OCI-LY1 (cell line): ENCODE measurements at regions not wholly inside any gene's neighbourhood (a gene's known extent, or its start where the extent isn't known, plus 50 kb on each side); places are given as distances from the start of the nearest gene placed in this dataset.
A peak's percentile ranks its signal among the peaks of the same experiment; 100 is the strongest.

Experiments used
- H2AFZ ChIP-seq: fragments of 200-600 bp; sonication (generic), shearing (Covaris generic); 2 replicates; pipeline ENCODE4 v1.6.0; 2014; ENCODE audit warnings: antibody characterized with exemption, mild to moderate bottlenecking, low read length
- H3F3A ChIP-seq: fragments of 200-600 bp; sonication (generic), shearing (Covaris generic); 2 replicates; pipeline ENCODE4 v1.6.0; 2014; ENCODE audit warnings: mild to moderate bottlenecking, antibody characterized with exemption, low read length, moderate library complexity; ENCODE audit not compliant: insufficient read depth
- H3K27ac ChIP-seq: fragments of 200-600 bp; sonication (generic); 2 replicates; pipeline ENCODE4 v1.5.1; 2014; ENCODE audit warnings: low read length, mixed run types, mild to moderate bottlenecking, low read depth; ENCODE audit not compliant: poor library complexity, severe bottlenecking
- H3K27me3 ChIP-seq: fragments of 200-600 bp; sonication (generic); 2 replicates; pipeline ENCODE4 v1.6.0; 2014; ENCODE audit warnings: antibody characterized with exemption, mild to moderate bottlenecking, low read length, moderate library complexity; ENCODE audit not compliant: insufficient read depth
- H3K36me3 ChIP-seq: fragments of 200-600 bp; sonication (generic); 2 replicates; pipeline ENCODE4 v1.6.1; 2014; ENCODE audit warnings: mild to moderate bottlenecking, antibody characterized with exemption, low read length, moderate library complexity, mixed read lengths; ENCODE audit not compliant: insufficient read depth
- H3K4me1 ChIP-seq: fragments of 200-600 bp; sonication (generic); 2 replicates; pipeline ENCODE4 v1.5.1; 2014; ENCODE audit warnings: mild to moderate bottlenecking, low read length, moderate library complexity; ENCODE audit not compliant: insufficient read depth, severe bottlenecking
- H3K4me2 ChIP-seq: fragments of 200-600 bp; sonication (generic), shearing (Covaris generic); 2 replicates; pipeline ENCODE4 v1.6.1; 2014; ENCODE audit warnings: low read length
- H3K4me3 ChIP-seq: fragments of 200-600 bp; sonication (generic); 2 replicates; pipeline ENCODE4 v1.5.1; 2014; ENCODE audit warnings: low read length, low read depth, mild to moderate bottlenecking, mixed read lengths; ENCODE audit not compliant: poor library complexity, severe bottlenecking
- H3K79me2 ChIP-seq: fragments of 200-600 bp; shearing (Covaris generic); 2 replicates; pipeline ENCODE4 v1.6.1; 2016; ENCODE audit warnings: mixed run types, low read length, mixed read lengths; ENCODE audit not compliant: insufficient read depth
- H3K9ac ChIP-seq: fragments of 200-600 bp; sonication (generic), shearing (Covaris generic); 2 replicates; pipeline ENCODE4 v1.6.1; 2014; ENCODE audit warnings: mild to moderate bottlenecking, low read length, mixed read lengths
- H3K9me2 ChIP-seq: fragments of 200-600 bp; sonication (generic), shearing (Covaris generic); 2 replicates; pipeline ENCODE4 v1.6.1; 2014; ENCODE audit warnings: low read depth, mild to moderate bottlenecking, low read length, mixed read lengths
- H3K9me3 ChIP-seq: fragments of 200-600 bp; shearing (Covaris generic); 2 replicates; pipeline ENCODE4 v1.6.1; 2014; ENCODE audit warnings: low read length, mixed read lengths
- H4K20me1 ChIP-seq: fragments of 200-600 bp; sonication (generic), shearing (Covaris generic); 2 replicates; pipeline ENCODE4 v1.6.0; 2016; ENCODE audit warnings: mild to moderate bottlenecking, low read length; ENCODE audit not compliant: insufficient read depth
- CTCF ChIP-seq: fragments of 200-600 bp; sonication (generic), shearing (Covaris generic); IDR thresholded peaks from 2 replicates; pipeline ENCODE4 v1.5.1; 2017; ENCODE audit warnings: mild to moderate bottlenecking, antibody characterized with exemption, low read length, moderate library complexity, mixed read lengths
- EZH2 ChIP-seq: fragments of 200-600 bp; sonication (generic), shearing (Covaris generic); IDR thresholded peaks from 2 replicates; pipeline ENCODE4 v1.8.0; 2017; ENCODE audit warnings: borderline replicate concordance, mixed run types, mild to moderate bottlenecking, antibody characterized with exemption, low read length, moderate library complexity, mixed read lengths

- H3K27me3 ChIP-seq: no peaks in the 10 kb centered on the region
- no peak for TF ChIP-seq CTCF
- no peak for TF ChIP-seq EZH2
- no peaks in the 10 kb centered on the region for H3K79me2 ChIP-seq
- H2AFZ ChIP-seq: no peak overlapping the region
- H4K20me1 ChIP-seq: no peaks in the 10 kb centered on the region
- no peaks in the 10 kb centered on the region for H3K4me1 ChIP-seq
- no peak overlapping the region for H3K4me2 ChIP-seq
- H3F3A ChIP-seq: no peaks in the 10 kb centered on the region
- H3K9ac ChIP-seq: no peak overlapping the region
- no peak overlapping the region for H3K27ac ChIP-seq
- H3K9me3 ChIP-seq: no peaks in the 10 kb centered on the region
- H3K9me2 ChIP-seq: no peaks in the 10 kb centered on the region
- no peaks in the 10 kb centered on the region for H3K36me3 ChIP-seq
- no peak overlapping the region for H3K4me3 ChIP-seq
These were observed 1114.9 kb downstream of the C4orf33 start for GRCh38 chr4:130210864-130211263.

- no peak overlapping the region for H2AFZ ChIP-seq
- no peaks in the 10 kb centered on the region for H3K9me2 ChIP-seq
- no peaks in the 10 kb centered on the region for H3F3A ChIP-seq
- H3K4me2 ChIP-seq: no peak overlapping the region
- no peak for TF ChIP-seq CTCF
- no peak for TF ChIP-seq EZH2
- H3K4me1 ChIP-seq: no peaks in the 10 kb centered on the region
- H3K4me3 ChIP-seq: no peak overlapping the region
- H4K20me1 ChIP-seq: no peaks in the 10 kb centered on the region
- no peak overlapping the region for H3K27ac ChIP-seq
- H3K9ac ChIP-seq: no peak overlapping the region
- H3K9me3 ChIP-seq: no peaks in the 10 kb centered on the region
- no peaks in the 10 kb centered on the region for H3K79me2 ChIP-seq
- H3K27me3 ChIP-seq: no peaks in the 10 kb centered on the region
- no peaks in the 10 kb centered on the region for H3K36me3 ChIP-seq
These were observed 1118.3 kb downstream of the C4orf33 start for GRCh38 chr4:130214268-130214667.

GRCh38 chr4:130233377-130234047, 1137.6 kb downstream of the C4orf33 start:
- peak overlapping the region; percentile 98 for H2AFZ ChIP-seq
- H3K27me3 ChIP-seq: no peaks in the 10 kb centered on the region
- H3K27ac ChIP-seq: no peak overlapping the region
- H3K9me3 ChIP-seq: no peaks in the 10 kb centered on the region
- H4K20me1 ChIP-seq: no peaks in the 10 kb centered on the region
- TF ChIP-seq EZH2: no peak
- TF ChIP-seq CTCF: no peak
- H3K4me1 ChIP-seq: peaks cover 8% of the 10 kb centered on the region
- no peaks in the 10 kb centered on the region for H3K79me2 ChIP-seq
- no peaks in the 10 kb centered on the region for H3K36me3 ChIP-seq
- H3K9me2 ChIP-seq: no peaks in the 10 kb centered on the region
- no peaks in the 10 kb centered on the region for H3F3A ChIP-seq
- peak overlapping the region; percentile 53 for H3K4me2 ChIP-seq
- peak overlapping the region; percentile 25 for H3K4me3 ChIP-seq
- H3K9ac ChIP-seq: no peak overlapping the region
